ENCODE measurements at regions not wholly inside any gene's neighbourhood (a gene's known extent, or its start where the extent isn't known, plus 50 kb on each side); places are given as distances from the start of the nearest gene placed in this dataset.
"Not testable (repeated sequence)": the region's sequence is repeated elsewhere in the genome, so short reads cannot be mapped to it uniquely, and the experiment has no call there.

DNA sequence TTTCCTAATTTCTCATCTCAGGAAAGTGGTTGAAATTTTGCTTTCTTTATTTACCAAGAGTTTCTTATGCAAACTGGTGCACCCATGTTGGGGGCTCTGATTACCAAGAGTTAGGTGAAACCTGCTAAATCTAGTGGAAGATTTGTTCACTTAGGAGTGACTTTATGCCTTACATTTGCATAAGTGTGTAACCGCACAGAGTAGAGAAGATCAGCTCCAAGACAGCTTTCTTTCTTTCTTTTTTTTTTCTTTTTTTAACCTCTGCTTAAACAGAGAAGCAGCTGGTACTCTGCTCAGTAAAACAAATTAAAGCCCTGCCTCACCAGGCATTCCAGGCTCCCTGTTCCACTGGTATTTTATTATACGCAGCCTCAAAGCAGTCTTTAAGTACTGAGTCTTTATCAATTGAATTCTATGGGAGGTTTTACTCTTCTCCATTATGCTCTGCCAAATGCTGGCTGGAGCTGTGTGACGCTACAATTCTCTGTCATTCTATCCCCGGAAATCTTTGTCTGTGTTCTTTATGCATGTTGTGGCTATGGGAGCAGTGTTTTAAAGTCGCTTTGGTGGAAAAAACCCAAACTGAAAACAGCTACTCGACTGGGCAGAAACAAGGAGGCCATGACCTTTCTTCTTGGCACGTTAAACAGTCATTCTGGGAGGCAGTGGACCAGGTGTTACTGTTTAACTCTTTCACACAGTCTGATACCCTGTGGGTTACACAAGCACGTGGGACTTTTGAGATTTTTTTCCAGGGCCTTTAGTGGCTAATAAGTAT, 55.2 kb upstream of the GBE1 start:
- no peak for DNase-seq

DNA sequence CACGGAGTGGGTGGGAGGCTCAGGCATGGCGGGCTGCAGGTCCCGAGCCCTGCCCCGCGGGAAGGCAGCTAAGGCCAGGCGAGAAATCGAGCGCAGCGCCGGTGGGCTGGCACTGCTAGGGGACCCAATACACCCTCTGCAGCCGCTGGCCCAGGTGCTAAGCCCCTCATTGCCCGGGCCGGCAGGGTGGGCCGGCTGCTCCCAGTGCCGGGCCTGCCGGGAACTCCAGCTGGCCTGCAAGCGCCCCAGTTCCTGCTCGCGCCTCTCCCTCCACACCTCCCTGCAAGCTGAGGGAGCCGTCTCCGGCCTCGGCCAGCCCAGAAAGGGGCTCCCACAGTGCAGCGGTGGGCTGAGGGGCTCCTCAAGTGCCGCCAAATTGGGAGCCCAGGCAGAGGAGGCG, 50.7 kb upstream of the GBE1 start:
- DNase-seq, result not testable (repeated sequence)

Data from NCI-H526 (cell line).